ENCODE measurements at regions not wholly inside any gene's neighbourhood (a gene's known extent, or its start where the extent isn't known, plus 50 kb on each side); places are given as distances from the start of the nearest gene placed in this dataset.

- TF ChIP-seq POLR2A (IDR thresholded peaks at IDR 0.05) = no peak
- TF ChIP-seq, protein P1, sequence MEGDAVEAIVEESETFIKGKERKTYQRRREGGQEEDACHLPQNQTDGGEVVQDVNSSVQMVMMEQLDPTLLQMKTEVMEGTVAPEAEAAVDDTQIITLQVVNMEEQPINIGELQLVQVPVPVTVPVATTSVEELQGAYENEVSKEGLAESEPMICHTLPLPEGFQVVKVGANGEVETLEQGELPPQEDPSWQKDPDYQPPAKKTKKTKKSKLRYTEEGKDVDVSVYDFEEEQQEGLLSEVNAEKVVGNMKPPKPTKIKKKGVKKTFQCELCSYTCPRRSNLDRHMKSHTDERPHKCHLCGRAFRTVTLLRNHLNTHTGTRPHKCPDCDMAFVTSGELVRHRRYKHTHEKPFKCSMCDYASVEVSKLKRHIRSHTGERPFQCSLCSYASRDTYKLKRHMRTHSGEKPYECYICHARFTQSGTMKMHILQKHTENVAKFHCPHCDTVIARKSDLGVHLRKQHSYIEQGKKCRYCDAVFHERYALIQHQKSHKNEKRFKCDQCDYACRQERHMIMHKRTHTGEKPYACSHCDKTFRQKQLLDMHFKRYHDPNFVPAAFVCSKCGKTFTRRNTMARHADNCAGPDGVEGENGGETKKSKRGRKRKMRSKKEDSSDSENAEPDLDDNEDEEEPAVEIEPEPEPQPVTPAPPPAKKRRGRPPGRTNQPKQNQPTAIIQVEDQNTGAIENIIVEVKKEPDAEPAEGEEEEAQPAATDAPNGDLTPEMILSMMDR (IDR thresholded peaks at IDR 0.05) = no peak
Observed at GRCh38 chr13:76741046-76741445, 145.2 kb downstream of the KCTD12 start.

All from Peyer's patch (tissue), 4 donors.